ENCODE measurements at regions not wholly inside any gene's neighbourhood (a gene's known extent, or its start where the extent isn't known, plus 50 kb on each side); places are given as distances from the start of the nearest gene placed in this dataset.

DNA sequence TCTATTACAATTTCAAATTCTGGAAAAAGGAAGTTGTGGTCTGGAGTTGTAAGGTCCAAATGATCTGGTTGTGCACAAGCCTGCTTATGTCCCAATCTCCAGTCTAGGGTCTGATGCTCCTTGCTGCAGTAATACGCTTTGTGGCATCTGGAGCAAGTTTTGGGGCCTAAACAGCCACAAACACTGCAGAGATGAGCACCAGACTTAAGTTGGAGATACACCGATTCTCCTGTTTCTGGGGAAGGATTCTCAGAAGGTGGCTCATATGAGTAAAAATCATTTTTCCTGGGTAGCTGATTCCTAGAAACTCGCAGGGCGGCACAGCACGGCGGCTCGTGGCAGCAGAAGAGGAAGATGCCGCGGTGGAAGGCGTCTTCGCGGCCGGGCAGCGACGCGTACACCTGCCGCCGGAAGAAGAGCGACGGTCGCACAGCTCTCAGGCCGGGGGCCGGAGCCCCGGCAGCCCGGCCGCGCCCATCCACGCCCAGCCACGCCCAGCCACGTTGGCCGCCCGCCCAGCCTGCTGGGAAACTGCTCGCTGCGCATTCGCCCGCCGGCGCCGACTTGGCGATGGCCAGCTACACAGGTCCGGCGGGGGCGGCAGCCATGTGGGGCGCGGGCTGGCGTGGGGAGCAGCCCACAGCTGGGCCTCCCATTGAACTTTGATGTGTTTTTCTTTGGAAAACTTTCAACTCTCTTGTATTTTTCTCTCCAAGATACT lies 129.0 kb downstream of the ASCL4 start:
- TF ChIP-seq EZH2phosphoT487 (IDR thresholded peaks at IDR 0.05; ENCODE audit: insufficient read depth, low read depth): no peak
- TF ChIP-seq EZH2 (IDR thresholded peaks at IDR 0.05; ENCODE audit: insufficient read depth, poor library complexity, severe bottlenecking): no peak
- H3K27me3 ChIP-seq (replicated peaks; ENCODE audit: insufficient read depth): peaks cover 34% of the 10 kb centered on the region
- no peaks in the 10 kb centered on the region for H3F3A ChIP-seq (ENCODE audit: insufficient read depth)
- in situ Hi-C loops (cut with MboI): no loop called here
- no peaks in the 10 kb centered on the region for H3K9me3 ChIP-seq (ENCODE audit: low read depth)
- peak overlapping the region; percentile 51 for H3K4me2 ChIP-seq (ENCODE audit: unreplicated experiment)
- peak overlapping the region; percentile 9 for H2AFZ ChIP-seq
- H3K9ac ChIP-seq: no peak overlapping the region
- 0 out of 2 replicates have a peak, but pooled peaks cover 4% of the 10 kb centered on the region for H3K4me1 ChIP-seq (ENCODE audit: insufficient read depth)
- H3K36me3 ChIP-seq (ENCODE audit: low read depth): no peaks in the 10 kb centered on the region
- no peaks in the 10 kb centered on the region for H3K9me2 ChIP-seq (ENCODE audit: insufficient read depth)
- 5 to 8% methylated on average over 39 to 41 of the region's 46 CpGs for WGBS, 2 experiments (ENCODE audit: low coverage in 1 of 2, low lambda C conversion rate in 2 of 2, missing lambda C conversion rate in 2 of 2)
- no peaks in the 10 kb centered on the region for H4K20me1 ChIP-seq (ENCODE audit: insufficient read depth)
- H3K4me3 ChIP-seq: peak overlapping the region; percentile 33
- H3K27ac ChIP-seq: no peak overlapping the region
- DNase-seq: peak; percentile 39
- H3K79me2 ChIP-seq (ENCODE audit: insufficient read depth): no peaks in the 10 kb centered on the region

DNA sequence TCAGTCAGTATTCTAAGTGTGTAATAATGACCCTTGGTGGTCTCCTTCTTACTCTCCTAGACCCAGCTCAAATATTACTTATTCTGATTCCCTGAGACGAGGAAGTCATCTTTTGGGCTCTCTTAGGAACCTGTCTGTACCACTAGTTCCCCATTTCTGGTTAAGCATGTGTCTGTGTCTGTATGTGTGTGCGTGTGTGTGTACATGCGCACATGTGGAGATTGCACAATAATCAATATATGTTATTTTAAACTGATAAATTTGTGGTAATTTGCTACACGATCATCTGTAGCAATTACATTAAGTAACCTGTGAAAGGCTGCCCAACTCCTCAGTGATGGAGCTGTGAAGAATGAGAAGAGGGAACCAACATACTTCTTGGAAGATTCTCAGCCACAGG lies 132.2 kb downstream of the ASCL4 start:
- Histone ChIP-seq H4K20me1 (ENCODE audit: insufficient read depth) (no peaks in the 10 kb centered on the region), H3K9me2 (ENCODE audit: insufficient read depth) (no peaks in the 10 kb centered on the region), H3K4me1 (ENCODE audit: insufficient read depth) (no peaks in the 10 kb centered on the region), H3F3A (ENCODE audit: insufficient read depth) (no peaks in the 10 kb centered on the region), H3K9ac (no peak overlapping the region), H3K27ac (no peak overlapping the region), H3K4me2 (ENCODE audit: unreplicated experiment) (no peak overlapping the region), H3K4me3 (no peak overlapping the region), H3K36me3 (ENCODE audit: low read depth) (no peaks in the 10 kb centered on the region), H3K9me3 (ENCODE audit: low read depth) (no peaks in the 10 kb centered on the region), H3K79me2 (ENCODE audit: insufficient read depth) (no peaks in the 10 kb centered on the region), H2AFZ (no peak overlapping the region), H3K27me3 (replicated peaks; ENCODE audit: insufficient read depth) (peaks cover 30% of the 10 kb centered on the region)
- TF ChIP-seq EZH2phosphoT487 (IDR thresholded peaks at IDR 0.05; ENCODE audit: insufficient read depth, low read depth) (no peak), EZH2 (IDR thresholded peaks at IDR 0.05; ENCODE audit: insufficient read depth, poor library complexity, severe bottlenecking) (no peak)
- WGBS, 2 experiments (ENCODE audit: low coverage in 1 of 2, low lambda C conversion rate in 2 of 2, missing lambda C conversion rate in 2 of 2): 45 to 48% methylated on average over 4 of the region's 4 CpGs
- in situ Hi-C loops (cut with MboI): no loop called here
- no peak for DNase-seq

DNA sequence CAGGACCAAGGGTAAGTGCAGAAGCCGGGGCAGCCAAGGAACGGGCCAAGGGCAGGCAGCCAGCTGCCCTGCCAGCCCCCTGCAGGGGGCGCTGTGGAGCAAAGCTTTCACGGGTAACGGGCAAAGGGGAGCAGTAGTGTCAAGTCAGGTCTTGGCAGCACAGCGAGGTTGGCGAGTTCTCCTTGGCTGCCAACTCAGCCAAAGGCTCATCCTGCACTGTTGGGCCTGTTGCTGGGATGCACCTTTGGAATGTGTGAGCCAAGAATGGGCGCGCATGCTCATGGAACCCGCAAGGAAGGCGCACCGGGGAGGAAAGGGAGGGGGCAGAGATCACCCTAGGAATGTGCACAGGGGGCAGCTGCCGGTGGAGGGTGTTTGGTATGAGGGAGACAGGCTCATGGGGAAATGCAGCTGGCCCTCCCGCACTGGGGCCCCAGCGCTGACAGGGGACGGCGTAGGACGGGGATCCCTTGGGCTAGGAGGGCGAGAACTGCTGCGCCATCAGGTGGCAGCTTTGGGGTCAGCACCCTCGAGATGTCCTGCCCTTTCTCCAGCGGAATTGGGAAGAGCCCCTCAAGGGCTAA lies 138.0 kb downstream of the ASCL4 start:
- H3K27ac ChIP-seq: no peak overlapping the region
- H3K27me3 ChIP-seq (replicated peaks; ENCODE audit: insufficient read depth): no peaks in the 10 kb centered on the region; the same call in 1 of the 2 replicates
- H3F3A ChIP-seq (ENCODE audit: insufficient read depth): no peaks in the 10 kb centered on the region
- peak overlapping the region; percentile 31; the same call in 1 of the 2 replicates for H3K4me3 ChIP-seq
- in situ Hi-C loops (cut with MboI): no loop called here
- TF ChIP-seq EZH2phosphoT487 (IDR thresholded peaks at IDR 0.05; ENCODE audit: insufficient read depth, low read depth) (no peak), EZH2 (IDR thresholded peaks at IDR 0.05; ENCODE audit: insufficient read depth, poor library complexity, severe bottlenecking) (no peak)
- H3K4me2 ChIP-seq (ENCODE audit: unreplicated experiment): no peak overlapping the region
- H3K9ac ChIP-seq: no peak overlapping the region
- H2AFZ ChIP-seq: no peak overlapping the region
- no peaks in the 10 kb centered on the region for H3K36me3 ChIP-seq (ENCODE audit: low read depth)
- WGBS, 2 experiments (ENCODE audit: low coverage in 1 of 2, low lambda C conversion rate in 2 of 2, missing lambda C conversion rate in 2 of 2): 5% methylated on average over 20 to 22 of the region's 22 CpGs
- no peaks in the 10 kb centered on the region for H3K4me1 ChIP-seq (ENCODE audit: insufficient read depth)
- peak; percentile 39 for DNase-seq
- H3K79me2 ChIP-seq (ENCODE audit: insufficient read depth): no peaks in the 10 kb centered on the region
- H3K9me3 ChIP-seq (ENCODE audit: low read depth): no peaks in the 10 kb centered on the region
- no peaks in the 10 kb centered on the region for H4K20me1 ChIP-seq (ENCODE audit: insufficient read depth)
- H3K9me2 ChIP-seq (ENCODE audit: insufficient read depth): no peaks in the 10 kb centered on the region

DNA sequence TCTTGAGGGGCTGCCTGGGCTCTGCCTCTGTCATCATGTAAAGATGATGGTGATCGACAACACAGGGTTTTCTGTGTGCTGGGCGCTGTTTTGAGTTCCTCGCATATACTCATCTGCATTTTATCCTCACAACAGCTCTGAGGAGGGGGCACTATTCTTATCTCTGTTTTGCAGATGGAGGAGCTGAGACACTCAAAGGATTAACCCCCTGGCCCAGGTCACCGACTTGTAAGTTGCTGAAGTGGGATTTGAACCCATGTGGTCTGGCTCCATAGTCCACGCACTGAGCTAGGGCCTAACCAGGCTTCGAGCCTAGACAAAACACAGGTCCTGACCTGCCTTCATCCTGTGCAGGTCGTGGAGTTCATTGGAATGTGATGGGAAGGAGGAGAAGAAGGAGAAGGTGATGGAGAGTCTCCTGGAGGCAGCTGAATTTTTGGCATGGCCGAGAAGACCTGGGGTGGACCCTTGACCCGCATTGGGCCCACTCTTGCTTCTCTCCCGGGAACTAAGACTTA lies 140.0 kb downstream of the ASCL4 start:
- WGBS, 2 experiments (ENCODE audit: low coverage in 1 of 2, low lambda C conversion rate in 2 of 2, missing lambda C conversion rate in 2 of 2): 41 to 44% methylated on average over 10 of the region's 10 CpGs
- in situ Hi-C loops (cut with MboI): no loop called here
- Histone ChIP-seq H3K4me2 (ENCODE audit: unreplicated experiment) (no peak overlapping the region), H3K9ac (no peak overlapping the region), H2AFZ (no peak overlapping the region), H3K36me3 (ENCODE audit: low read depth) (no peaks in the 10 kb centered on the region), H3K4me3 (no peak overlapping the region), H3F3A (ENCODE audit: insufficient read depth) (no peaks in the 10 kb centered on the region), H3K9me2 (ENCODE audit: insufficient read depth) (no peaks in the 10 kb centered on the region), H3K27ac (no peak overlapping the region), H3K79me2 (ENCODE audit: insufficient read depth) (no peaks in the 10 kb centered on the region), H3K9me3 (ENCODE audit: low read depth) (no peaks in the 10 kb centered on the region), H3K27me3 (replicated peaks; ENCODE audit: insufficient read depth) (no peaks in the 10 kb centered on the region), H3K4me1 (ENCODE audit: insufficient read depth) (no peaks in the 10 kb centered on the region), H4K20me1 (ENCODE audit: insufficient read depth) (no peaks in the 10 kb centered on the region)
- no peak for DNase-seq
- no peak for TF ChIP-seq EZH2phosphoT487 (IDR thresholded peaks at IDR 0.05; ENCODE audit: insufficient read depth, low read depth)
- no peak for TF ChIP-seq EZH2 (IDR thresholded peaks at IDR 0.05; ENCODE audit: insufficient read depth, poor library complexity, severe bottlenecking)

Measured in GM23248 (cell line).